ENCODE measurements at regions not wholly inside any gene's neighbourhood (a gene's known extent, or its start where the extent isn't known, plus 50 kb on each side); places are given as distances from the start of the nearest gene placed in this dataset.

DNA sequence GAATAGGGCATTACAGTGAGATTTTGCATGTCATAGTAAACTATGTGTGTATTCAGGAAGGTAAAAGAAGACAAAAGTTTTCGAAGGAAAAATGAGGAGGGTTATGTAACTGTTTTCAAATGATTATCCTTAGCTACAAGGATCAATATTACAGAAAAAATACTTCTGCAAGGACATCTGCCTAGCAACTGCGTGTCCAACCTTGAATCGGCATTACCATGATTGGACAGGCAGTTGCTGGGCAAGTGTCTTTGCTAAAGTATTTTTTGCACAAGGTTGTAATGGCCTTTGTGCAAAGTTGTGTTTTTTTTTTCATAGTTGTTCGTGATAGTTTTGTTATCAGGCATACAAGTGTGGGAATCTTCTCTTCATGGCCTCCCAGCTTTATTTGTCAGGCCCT, 136.8 kb downstream of the FASLG start:
- no peak overlapping the region for H3K18ac ChIP-seq (ENCODE audit: extremely low read depth, low read length)
- no peak overlapping the region for H3K4ac ChIP-seq (replicated peaks; ENCODE audit: insufficient read length, low read depth, low read length)
- no peak overlapping the region for H2BK12ac ChIP-seq (ENCODE audit: low read depth, low read length)
- no peak overlapping the region for H2BK120ac ChIP-seq (replicated peaks; ENCODE audit: low read depth, low read length)
- no peak overlapping the region for H4K91ac ChIP-seq (replicated peaks; ENCODE audit: insufficient read length, low read length)
- no peaks in the 10 kb centered on the region for H3K79me1 ChIP-seq (ENCODE audit: low read depth, low read length)
- FAIRE-seq, result no peak
- H2BK15ac ChIP-seq (ENCODE audit: low read length), result no peak overlapping the region
- H3K27me3 ChIP-seq (replicated peaks in 1 of 4; ENCODE audit: control insufficient read depth in 3 of 4, extremely low read depth in 1 of 4, insufficient read depth in 3 of 4, low read length in 3 of 4), result no peaks in the 10 kb centered on the region
- CTCF ChIA-PET (ENCODE audit: partially characterized antibody), result interaction anchor here (0.8 kb wide), 1 partner anchor 50 kb away, joined by 3 read pairs; no protein-coding TSS in a partner anchor
- H3K56ac ChIP-seq (replicated peaks; ENCODE audit: insufficient read length, low read depth, low read length), result no peak overlapping the region
- no peak overlapping the region for H4K5ac ChIP-seq (ENCODE audit: insufficient read length, low read depth, low read length)
- no peak overlapping the region for H2BK5ac ChIP-seq (ENCODE audit: low read depth, low read length)
- H3K9ac ChIP-seq (replicated peaks in 1 of 4; ENCODE audit: extremely low read depth in 1 of 4, low read depth in 3 of 4, low read length in 3 of 4), result no peak overlapping the region
- DNase-seq (ENCODE audit: low read depth in 1 of 2, low spot score in 2 of 2), result no peak
- H2AK5ac ChIP-seq (ENCODE audit: low read depth, low read length), result no peak overlapping the region
- H3K4me2 ChIP-seq (ENCODE audit: insufficient read depth in 1 of 2, low read depth in 2 of 2, low read length in 2 of 2), result no peak overlapping the region
- H3K23me2 ChIP-seq (ENCODE audit: low read depth, low read length), result no peaks in the 10 kb centered on the region
- no peak overlapping the region for H3K14ac ChIP-seq (ENCODE audit: insufficient read length)
- H3K23ac ChIP-seq (ENCODE audit: insufficient read length), result no peak overlapping the region
- no peaks in the 10 kb centered on the region for H3K9me3 ChIP-seq (ENCODE audit: insufficient read depth in 2 of 2, low read depth in 1 of 2, low read length in 1 of 2)
- H3K4me1 ChIP-seq (replicated peaks in 1 of 4; ENCODE audit: control insufficient read depth in 3 of 4, insufficient read depth in 4 of 4, low read length in 3 of 4), result no peaks in the 10 kb centered on the region
- no peak overlapping the region for H2BK20ac ChIP-seq (ENCODE audit: low read length)
- POLR2A ChIA-PET (ENCODE audit: partially characterized antibody), result interaction anchor here (0.6 to 0.7 kb wide), 2 partner anchors 87 to 326 kb away, joined by 3 read pairs; no protein-coding TSS in a partner anchor
- H3K27ac ChIP-seq (ENCODE audit: low read depth, low read length), result no peak overlapping the region
- TF ChIP-seq NRF1 (IDR thresholded peaks at IDR 0.05; ENCODE audit: low read depth, low read length), result no peak
- TF ChIP-seq SAP30 (IDR thresholded peaks at IDR 0.05; ENCODE audit: insufficient read depth, insufficient replicate concordance, low read length), result no peak
- no peak for TF ChIP-seq GABPA (IDR thresholded peaks at IDR 0.05; ENCODE audit: borderline replicate concordance, insufficient read depth, low read length)
- TF ChIP-seq RFX5 (IDR thresholded peaks at IDR 0.05; ENCODE audit: borderline replicate concordance, low read depth, low read length), result peak; percentile 67
- no peak overlapping the region for H4K8ac ChIP-seq (ENCODE audit: extremely low read depth, insufficient read depth, low read length)
- no peak overlapping the region for H3K4me3 ChIP-seq (ENCODE audit: extremely low read depth in 1 of 4, insufficient read depth in 2 of 4, low read depth in 3 of 4, low read length in 4 of 4)
- no peaks in the 10 kb centered on the region for H4K20me1 ChIP-seq (replicated peaks in 1 of 2; ENCODE audit: control insufficient read depth in 1 of 2, insufficient read depth in 2 of 2, low read length in 2 of 2)
- no peaks in the 10 kb centered on the region for H3K36me3 ChIP-seq (ENCODE audit: control insufficient read depth in 2 of 4, insufficient read depth in 4 of 4, low read length in 3 of 4)
- WGBS, 2 experiments (ENCODE audit: extremely low coverage in 1 of 2, insufficient coverage in 1 of 2, insufficient read length in 1 of 2, insufficient replicate concordance in 2 of 2, low coverage in 1 of 2, low lambda C conversion rate in 2 of 2, missing lambda C conversion rate in 1 of 2), result 91% methylated on average over 4 of the region's 4 CpGs; no CpG with 5 or more reads in 1 of the 2 experiments
- no peak overlapping the region for H2AFZ ChIP-seq (ENCODE audit: low read length)
- no peaks in the 10 kb centered on the region for H3K79me2 ChIP-seq (ENCODE audit: control insufficient read depth in 1 of 2, insufficient read depth in 2 of 2, low read length in 2 of 2)

Data from H1 (cell line).